K562 (cell line): ENCODE measurements at regions not wholly inside any gene's neighbourhood (a gene's known extent, or its start where the extent isn't known, plus 50 kb on each side); places are given as distances from the start of the nearest gene placed in this dataset.
"Not testable (repeated sequence)": the region's sequence is repeated elsewhere in the genome, so short reads cannot be mapped to it uniquely, and the experiment has no call there.

ENCODE experiments used
- ATAC-seq: fragments of 200-7000 bp; cut with Tn5 transposase; 3 replicates; pipeline ENCODE4 v1.9.1; 2020; ENCODE audit warnings: moderate library complexity
- BruUV-seq: library from RNA; stranded (reverse); fragments of 400-500 nt; replicated peaks from 2 replicates; lab custom pipeline; 2021; lab: Mats Ljungman, UMichigan
- CTCF ChIA-PET: fragments of 300-600 bp; formaldehyde crosslinking; extraction: SDS; loops from one replicate; lab custom pipeline; 2021; ENCODE audit warnings: low intra/inter-chr PET ratio; lab: Yijun Ruan, JAX
- POLR2A ChIA-PET: fragments of 300-600, 350-650 bp; sonication (Branson Sonifier 250); formaldehyde crosslinking; extraction: SDS; loops from one replicate; lab custom pipeline; 2021; ENCODE audit warnings: antibody characterized with exemption, inconsistent platforms; lab: Yijun Ruan, JAX
- DNase-seq, 4 experiments: peaks; one replicate each; pipeline versions ENCODE4 v3.0.0 to v3.0.0-alpha.2; 2011 to 2018; ENCODE audit warnings: low spot score in 3 of 4, mixed read lengths in 3 of 4; ENCODE audit errors: extremely low read depth in 1 of 4
- FAIRE-seq: peaks from 2 replicates; lab custom pipeline; 2011; peaks lifted over from hg19 to GRCh38; lab: Jason Lieb, UNC
- H2AFZ ChIP-seq: 2 replicates; pipeline ENCODE4 v1.6.0; 2011; ENCODE audit warnings: low read depth, low read length, control low read depth, inconsistent platforms
- H3K27ac ChIP-seq: fragments of 200-600 bp; 3 replicates; pipeline ENCODE4 v1.8.0; 2011; ENCODE audit warnings: low read depth, mild to moderate bottlenecking, control low read depth, inconsistent platforms, low read length, moderate library complexity, mixed read lengths; ENCODE audit errors: extremely low read depth
- H3K27me3 ChIP-seq, 2 experiments: fragments of 300-600 bp in 1 of 2; 2 replicates in 1 of 2; 3 replicates in 1 of 2; pipeline versions ENCODE4 v1.6.0 to v1.8.0; 2011; ENCODE audit warnings: inconsistent platforms in 2 of 2, low read length in 2 of 2, mild to moderate bottlenecking in 1 of 2, mixed read lengths in 1 of 2, moderate library complexity in 1 of 2; ENCODE audit not compliant: control insufficient read depth in 2 of 2, insufficient read depth in 2 of 2
- H3K36me3 ChIP-seq: fragments of 300-600 bp; 3 replicates; pipeline ENCODE4 v1.8.0; 2011; ENCODE audit warnings: mild to moderate bottlenecking, low read length, inconsistent platforms; ENCODE audit not compliant: control insufficient read depth, insufficient read depth
- H3K4me1 ChIP-seq, 2 experiments: fragments of 200-600 bp in 1 of 2; replicated peaks in 1 of 2; 2 replicates in 1 of 2; 3 replicates in 1 of 2; pipeline versions ENCODE4 v1.5.1 to v1.8.0; 2011; ENCODE audit warnings: inconsistent platforms in 2 of 2, low read length in 2 of 2, mild to moderate bottlenecking in 1 of 2, mixed read lengths in 1 of 2, moderate library complexity in 1 of 2; ENCODE audit not compliant: control insufficient read depth in 2 of 2, insufficient read depth in 2 of 2
- H3K4me2 ChIP-seq: 2 replicates; pipeline ENCODE4 v1.6.1; 2011; ENCODE audit warnings: low read length, control low read depth, inconsistent platforms, mixed read lengths; ENCODE audit not compliant: insufficient read depth
- H3K4me3 ChIP-seq: fragments of 200-600 bp; sonication (generic), shearing (Covaris generic); 2 replicates; pipeline ENCODE4 v1.5.1; 2016; ENCODE audit warnings: control low read depth, inconsistent platforms
- H3K79me2 ChIP-seq: fragments of 200-600 bp; 3 replicates; pipeline ENCODE4 v1.8.0; 2011; ENCODE audit warnings: low read length, inconsistent platforms; ENCODE audit not compliant: control insufficient read depth, insufficient read depth
- H3K9ac ChIP-seq, 2 experiments: 2 replicates each; pipeline versions ENCODE4 v1.6.0 to v1.6.1; 2011; ENCODE audit warnings: low read depth in 2 of 2, low read length in 2 of 2, control low read depth in 1 of 2, inconsistent platforms in 1 of 2, mild to moderate bottlenecking in 1 of 2, mixed read lengths in 1 of 2; ENCODE audit not compliant: insufficient read depth in 1 of 2
- H3K9me1 ChIP-seq: one replicate; pipeline ENCODE4 v1.6.0; 2011; ENCODE audit warnings: inconsistent platforms, mild to moderate bottlenecking, low read length, moderate library complexity; ENCODE audit not compliant: control insufficient read depth, insufficient read depth
- H3K9me3 ChIP-seq: replicated peaks from 2 replicates; pipeline ENCODE4 v1.5.1; 2011; ENCODE audit warnings: low read depth, low read length, inconsistent platforms; ENCODE audit not compliant: control insufficient read depth, insufficient read depth
- H4K20me1 ChIP-seq: replicated peaks from 2 replicates; pipeline ENCODE4 v1.6.1; 2011; ENCODE audit warnings: low read length, inconsistent platforms, mixed read lengths; ENCODE audit not compliant: control insufficient read depth, insufficient read depth
- KAT8 ChIP-seq: fragments of 450-650 bp; IDR thresholded peaks from 2 replicates; pipeline ENCODE4 v1.6.1; 2016; ENCODE audit warnings: low read depth, mild to moderate bottlenecking
- ZBTB12 ChIP-seq: fragments of 250-450 bp; sonication (Bioruptor Pico); IDR thresholded peaks from 2 replicates; pipeline ENCODE4 v1.4.0; 2020
- ZBTB49 ChIP-seq: sonication (generic); formaldehyde crosslinking; IDR thresholded peaks from 2 replicates; pipeline ENCODE4 v1.8.0; 2022; ENCODE audit warnings: missing genetic modification reagents, mild to moderate bottlenecking, borderline replicate concordance
- whole genome bisulfite sequencing: fragments of 100-300 bp; shearing (Covaris generic); methylation state at CpG from one replicate; pipeline ENCODE4 v1.1.6; 2016; ENCODE audit warnings: low coverage, mixed read lengths; ENCODE audit not compliant: insufficient coverage; ENCODE audit errors: missing lambda C conversion rate; 5-methylcytosine and 5-hydroxymethylcytosine counted together
- in situ Hi-C: fragments of 300-500 bp; cut with MboI; formaldehyde crosslinking; loops from 4 replicates; pipeline ENCODE4 v1.15.0; 2018; ENCODE audit warnings: inconsistent platforms, mixed read lengths
- intact Hi-C: fragments of 100-400 bp; cut with micrococcal nuclease; formaldehyde crosslinking; loops from 2 replicates; pipeline ENCODE4 v1.14.2; 2022

GRCh38 chr2:193153576-193153975, 958.8 kb upstream of the TMEFF2 start (continued):
- TF ChIP-seq ZBTB49 (CRISPR knock-in tag) (no peak), ZBTB12 (CRISPR knock-in tag) (no peak), KAT8 (no peak)

GRCh38 chr2:193142467-193142866, 947.7 kb upstream of the TMEFF2 start:
- DNase-seq, H3K9me3 ChIP-seq, H4K20me1 ChIP-seq, H3K79me2 ChIP-seq, H3K4me1 ChIP-seq, H3K9ac ChIP-seq, H3K4me2 ChIP-seq, intact Hi-C loops, BruUV-seq, H2AFZ ChIP-seq, POLR2A ChIA-PET, H3K9me1 ChIP-seq, H3K4me3 ChIP-seq, H3K36me3 ChIP-seq, FAIRE-seq, CTCF ChIA-PET, ATAC-seq, H3K27me3 ChIP-seq, in situ Hi-C loops, H3K27ac ChIP-seq: not testable (repeated sequence)
- WGBS, result 0% methylated on average over 1 of the region's 5 CpGs
